HG02678 (cell line): ENCODE measurements at regions not wholly inside any gene's neighbourhood (a gene's known extent, or its start where the extent isn't known, plus 50 kb on each side); places are given as distances from the start of the nearest gene placed in this dataset.

Source experiments
- ATAC-seq: cut with Tn5 transposase; IDR thresholded peaks from one replicate; pipeline ENCODE4 v1.9.1; 2021; ENCODE audit warnings: mild to moderate bottlenecking, moderate library complexity; ENCODE audit not compliant: unreplicated experiment

DNA sequence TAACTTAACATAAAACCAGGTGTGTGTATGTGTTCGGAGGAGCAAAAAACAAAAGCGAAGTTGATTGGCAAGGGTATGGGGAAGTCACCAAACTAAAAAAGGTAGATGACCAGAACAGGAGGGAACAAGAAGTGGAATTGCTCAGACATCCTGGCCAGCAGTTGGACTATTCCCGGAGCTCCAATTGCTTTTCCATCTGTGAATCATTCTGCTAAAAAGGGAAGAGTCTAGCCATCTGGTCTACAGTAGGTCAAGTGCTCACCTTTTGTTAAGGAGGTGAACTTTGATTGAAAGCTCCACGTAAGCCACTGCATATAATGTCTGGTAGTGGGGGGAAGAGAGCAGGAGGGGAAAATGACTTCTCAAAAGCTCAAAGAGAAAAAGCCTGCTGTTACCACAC lies 50.0 kb upstream of the BET1 start:
- ATAC-seq = no peak

GRCh38 chr7:94055963-94056362 lies 51.8 kb upstream of the BET1 start:
- no peak for ATAC-seq

DNA sequence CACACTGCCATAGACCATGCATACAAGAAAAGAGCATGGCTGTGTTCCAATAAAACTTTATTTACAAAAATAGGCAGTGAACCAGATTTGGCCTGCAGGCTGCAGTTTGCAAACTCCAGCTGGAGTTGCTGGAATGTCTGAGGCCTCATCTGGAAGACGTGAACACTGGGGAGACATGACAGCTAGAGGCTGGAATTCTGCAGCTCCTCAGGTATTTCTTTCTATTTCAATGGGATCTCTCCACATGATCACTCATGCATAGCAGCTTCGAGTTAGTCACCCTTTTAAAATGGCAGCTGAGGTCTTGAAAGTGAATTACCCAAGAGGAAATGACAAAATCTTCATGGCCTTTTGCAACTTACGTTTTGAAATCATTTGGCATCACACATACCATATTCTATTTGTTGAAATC lies 52.6 kb upstream of the BET1 start:
- no peak for ATAC-seq

DNA sequence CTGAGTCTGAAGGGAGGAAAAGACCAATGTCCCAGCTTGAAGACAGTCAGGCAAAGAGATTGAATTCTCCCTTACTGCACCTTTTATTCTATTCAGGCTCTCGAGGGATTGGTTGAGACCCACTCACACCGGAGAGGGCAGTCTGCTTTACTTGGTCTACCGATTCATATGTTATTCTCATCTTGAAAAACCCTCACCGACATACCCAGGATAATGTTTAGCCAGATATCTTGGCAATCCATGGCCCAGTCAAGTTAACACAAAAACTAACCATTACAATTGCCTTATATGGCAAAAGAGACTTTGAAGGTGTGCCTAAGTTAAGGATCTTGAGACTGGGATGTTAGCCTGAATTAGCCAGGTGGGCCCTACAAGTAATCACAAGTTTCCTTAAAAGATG lies 53.8 kb upstream of the BET1 start:
- ATAC-seq = no peak

DNA sequence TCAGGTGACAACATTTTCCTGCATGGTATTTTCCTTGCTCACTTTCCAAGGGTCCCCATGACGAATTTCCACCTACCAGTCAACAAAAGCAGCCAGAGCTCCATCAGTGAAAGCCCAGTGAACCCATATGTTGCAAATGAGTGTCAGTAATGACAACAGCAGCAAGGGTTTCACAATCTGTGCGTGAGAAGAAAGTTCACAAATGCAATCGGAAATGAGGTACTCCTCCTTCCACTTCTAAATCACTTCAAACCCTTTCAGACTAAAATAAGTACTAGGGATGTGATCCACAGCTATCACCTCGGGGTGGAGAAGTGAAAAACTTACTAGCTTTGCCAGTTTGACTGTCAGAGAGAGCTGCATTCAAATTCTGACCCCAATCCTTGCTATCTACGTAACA lies 55.6 kb upstream of the BET1 start:
- peak; percentile 54 for ATAC-seq

DNA sequence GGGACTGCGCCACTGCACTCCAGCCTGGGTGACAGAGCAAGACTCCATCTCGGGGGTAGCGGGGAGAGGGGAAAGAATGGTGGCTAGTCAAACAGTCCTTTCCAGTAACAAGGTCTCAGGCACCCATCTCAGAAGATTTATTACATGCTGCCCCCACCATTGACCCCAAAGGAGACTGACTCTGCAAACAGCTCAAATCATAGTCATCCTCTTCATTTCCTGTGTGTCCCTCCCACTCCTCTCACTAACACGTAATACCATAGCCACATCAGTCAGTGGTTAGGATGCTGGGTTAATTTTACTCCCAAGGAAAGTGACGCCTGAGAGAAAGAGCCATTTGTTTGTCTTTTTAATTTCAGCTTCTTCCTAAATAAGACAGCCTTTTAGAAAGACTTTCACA lies 56.6 kb upstream of the BET1 start:
- ATAC-seq = peak; percentile 47

DNA sequence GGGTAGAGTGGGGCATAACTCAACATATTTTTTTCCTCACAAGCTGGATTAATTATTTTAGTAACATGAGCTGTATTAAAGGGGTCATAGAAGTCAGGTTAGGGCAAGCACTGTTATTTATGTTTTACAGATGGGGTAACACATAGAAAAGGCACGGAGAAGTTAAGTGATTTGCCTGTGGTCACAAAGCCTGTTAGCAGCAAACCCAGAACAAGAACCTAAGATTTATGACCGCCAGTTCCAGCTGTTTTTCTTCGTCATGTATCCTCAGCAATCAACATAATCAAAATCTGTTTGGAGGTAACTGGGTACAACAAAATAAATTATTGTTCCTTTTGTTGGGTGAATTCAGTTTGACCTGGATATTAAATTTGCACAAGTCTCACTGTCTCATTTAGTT lies 57.2 kb upstream of the BET1 start:
- no peak for ATAC-seq

DNA sequence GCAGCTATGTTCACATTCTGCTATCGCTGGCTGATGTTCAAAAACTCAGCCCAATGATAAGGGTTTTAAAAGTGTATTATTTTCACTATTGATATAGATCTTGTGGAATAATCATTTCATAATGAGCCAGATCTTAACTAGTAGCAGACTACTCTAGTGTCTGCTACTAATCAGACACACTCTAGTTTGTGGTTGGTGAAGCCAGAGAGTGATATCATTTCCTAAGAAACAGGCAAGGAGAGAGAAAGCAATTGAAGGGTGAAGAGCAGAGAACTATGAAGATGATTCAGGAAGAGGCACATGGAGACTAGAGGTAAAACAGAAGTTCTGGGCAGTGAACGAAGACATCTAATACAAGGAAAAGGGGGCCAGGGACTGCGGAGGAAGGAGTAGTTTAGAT lies 58.2 kb upstream of the BET1 start:
- no peak for ATAC-seq

DNA sequence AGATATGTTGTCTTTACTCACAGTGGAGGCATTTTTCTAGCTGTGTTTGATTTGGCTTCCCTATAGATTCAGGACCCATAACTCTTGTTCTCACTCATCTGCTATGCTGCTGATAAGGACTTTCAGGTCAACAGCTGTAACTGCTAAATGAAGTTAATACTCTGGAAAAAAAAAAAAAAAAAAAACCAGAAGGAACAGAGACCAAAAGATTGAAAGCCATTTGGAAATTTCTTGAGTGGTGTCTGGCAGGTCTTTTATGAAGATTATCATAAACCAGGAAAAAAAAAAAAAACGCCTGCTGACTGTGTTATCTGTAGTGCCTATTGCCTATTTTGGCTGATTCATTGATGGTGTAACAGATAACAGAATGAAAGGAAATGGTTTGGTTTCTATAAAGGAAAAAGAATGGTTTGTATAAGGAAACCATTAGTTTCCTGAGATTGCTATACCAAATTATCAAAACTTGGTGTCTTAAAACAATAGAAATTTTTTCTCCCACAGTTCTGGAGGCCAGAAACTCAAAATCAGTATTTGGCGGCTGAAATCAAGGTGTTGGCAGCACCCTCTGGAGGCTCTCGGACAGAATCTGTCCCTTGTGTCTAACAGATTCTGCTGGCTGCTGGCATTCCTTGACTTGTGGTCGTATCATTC lies 60.5 kb upstream of the BET1 start:
- no peak for ATAC-seq

GRCh38 chr7:94067047-94067446 lies 62.9 kb upstream of the BET1 start:
- ATAC-seq = no peak

DNA sequence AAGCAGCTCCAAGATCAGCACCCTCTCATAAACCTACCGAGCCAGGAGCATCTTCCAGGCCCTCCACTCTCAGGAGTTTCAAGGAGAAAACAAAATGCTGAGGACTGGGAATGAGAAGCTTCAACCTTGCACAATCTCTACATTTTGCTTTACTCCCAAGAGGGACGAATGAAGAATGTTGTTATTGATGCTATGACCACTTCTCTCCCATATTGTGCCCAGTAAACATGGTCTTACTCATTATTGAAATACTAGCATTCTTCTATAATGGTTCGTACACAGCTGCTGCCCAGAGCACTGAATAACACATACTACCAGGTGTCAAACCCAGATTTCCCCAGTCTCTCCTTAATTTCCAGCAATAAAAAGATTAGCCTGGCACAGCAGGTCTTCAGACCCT lies 63.4 kb upstream of the BET1 start:
- no peak for ATAC-seq

- ATAC-seq = peak; percentile 64
These were observed 65.1 kb upstream of the BET1 start for GRCh38 chr7:94069162-94069739.

DNA sequence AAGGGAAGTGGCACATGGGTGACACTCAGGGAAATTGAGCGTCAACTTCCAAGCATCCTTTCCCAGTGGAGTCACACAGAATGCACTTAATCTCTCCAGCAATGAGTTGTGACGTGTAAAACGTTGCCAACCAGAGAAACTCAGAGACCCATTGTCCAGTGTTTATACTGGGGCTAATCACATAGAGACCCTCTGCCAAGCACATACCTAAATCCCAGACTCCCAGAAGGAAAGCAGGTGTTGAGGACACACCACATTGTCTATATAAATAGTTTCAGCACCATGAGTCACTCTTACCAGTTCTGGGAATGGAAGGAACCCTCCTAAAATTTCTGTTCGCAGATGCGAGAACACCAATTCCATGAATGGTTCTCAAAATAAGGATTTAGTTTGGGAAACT lies 76.4 kb upstream of the BET1 start:
- ATAC-seq = no peak

DNA sequence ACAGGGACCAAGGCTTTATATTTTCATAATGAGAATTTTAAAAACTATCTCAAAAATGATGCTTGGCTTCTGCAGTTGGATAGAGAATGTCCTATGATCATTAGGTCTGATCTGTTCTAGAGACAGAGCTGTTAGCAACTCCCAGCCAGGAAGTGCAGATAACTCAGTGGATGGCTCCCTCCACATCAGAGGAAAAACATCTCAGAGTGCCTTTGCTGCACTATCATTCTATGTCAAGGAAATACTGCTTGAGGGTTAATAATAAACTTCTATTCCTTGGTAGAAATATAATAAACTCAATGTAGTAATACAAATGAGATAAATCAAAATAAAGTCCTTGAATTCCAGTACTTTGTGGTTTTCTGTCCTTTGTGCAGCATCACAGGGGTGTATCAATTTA lies 78.0 kb upstream of the BET1 start:
- no peak for ATAC-seq

DNA sequence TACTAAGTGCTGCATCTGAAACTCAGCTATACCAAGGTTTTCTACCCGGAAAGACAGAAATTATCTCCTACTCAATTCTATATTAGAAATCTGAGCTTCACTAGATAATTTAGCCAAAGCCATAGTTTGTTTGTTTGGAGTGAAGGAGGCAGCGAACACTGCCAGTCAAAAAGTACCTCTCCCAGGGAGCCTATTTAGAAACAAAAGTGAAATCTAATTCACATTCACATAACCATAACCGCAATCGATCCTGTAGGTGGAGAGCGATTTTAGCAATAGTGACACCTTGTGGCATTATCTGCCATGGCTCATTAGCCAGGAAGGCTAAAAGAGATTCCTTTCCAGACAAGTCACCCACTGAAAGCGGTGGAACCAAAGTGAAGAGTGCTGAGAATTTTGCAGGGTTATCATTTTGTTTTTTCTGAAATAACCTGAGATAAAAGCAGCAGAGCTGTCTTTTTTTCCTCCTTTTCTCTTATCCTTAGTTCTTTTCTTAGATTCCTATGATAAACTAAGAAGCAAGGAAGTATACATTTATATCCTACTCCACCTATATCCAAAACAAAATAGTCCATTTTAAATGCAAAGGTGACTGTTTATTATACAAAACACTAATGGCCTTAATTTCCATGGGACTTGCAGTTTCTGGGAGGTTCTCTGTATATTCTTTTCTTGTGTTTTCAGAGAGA lies 83.7 kb upstream of the BET1 start:
- peak; percentile 97 for ATAC-seq

DNA sequence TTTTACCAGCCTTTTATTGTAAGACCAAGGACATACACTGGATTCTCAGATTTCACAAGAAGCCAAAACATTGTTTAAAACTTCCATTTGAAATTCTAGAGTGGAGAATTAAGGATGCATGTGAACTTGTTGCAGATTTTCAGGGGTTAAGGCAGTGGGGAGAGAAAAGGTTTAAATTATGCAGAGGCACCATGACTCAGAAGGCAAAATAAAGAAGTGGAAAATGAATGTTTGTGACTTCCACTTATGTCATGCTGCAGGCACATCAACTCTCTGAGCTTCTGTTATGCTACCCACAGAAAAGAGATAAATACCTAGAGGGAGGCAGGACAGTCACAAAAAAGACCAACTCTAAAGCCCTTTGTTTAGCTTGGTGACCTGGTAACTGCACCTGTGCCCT lies 84.4 kb upstream of the BET1 start:
- ATAC-seq = no peak

- no peak for ATAC-seq
These were observed 85.7 kb upstream of the BET1 start for GRCh38 chr7:94089806-94090205.

GRCh38 chr7:94092980-94093379 lies 88.8 kb upstream of the BET1 start:
- ATAC-seq = no peak

DNA sequence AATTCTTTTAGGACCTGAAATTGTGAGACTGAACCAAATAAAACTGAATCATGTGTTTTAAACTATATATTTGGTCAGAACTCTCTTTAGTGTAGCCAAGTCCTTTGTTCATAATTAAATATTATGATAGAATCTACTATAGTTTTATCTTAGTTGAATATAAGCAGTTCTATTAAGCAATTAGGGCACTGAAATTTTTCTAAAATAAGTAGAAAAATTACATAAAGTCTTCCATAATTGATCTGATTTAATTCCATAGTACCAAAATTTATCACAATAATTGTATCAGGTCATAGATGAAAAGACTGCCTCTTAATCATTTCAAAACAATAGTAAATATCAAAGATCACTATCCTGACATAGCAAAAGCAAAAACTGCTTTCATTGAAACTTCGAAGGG lies 90.1 kb upstream of the BET1 start:
- ATAC-seq = no peak

DNA sequence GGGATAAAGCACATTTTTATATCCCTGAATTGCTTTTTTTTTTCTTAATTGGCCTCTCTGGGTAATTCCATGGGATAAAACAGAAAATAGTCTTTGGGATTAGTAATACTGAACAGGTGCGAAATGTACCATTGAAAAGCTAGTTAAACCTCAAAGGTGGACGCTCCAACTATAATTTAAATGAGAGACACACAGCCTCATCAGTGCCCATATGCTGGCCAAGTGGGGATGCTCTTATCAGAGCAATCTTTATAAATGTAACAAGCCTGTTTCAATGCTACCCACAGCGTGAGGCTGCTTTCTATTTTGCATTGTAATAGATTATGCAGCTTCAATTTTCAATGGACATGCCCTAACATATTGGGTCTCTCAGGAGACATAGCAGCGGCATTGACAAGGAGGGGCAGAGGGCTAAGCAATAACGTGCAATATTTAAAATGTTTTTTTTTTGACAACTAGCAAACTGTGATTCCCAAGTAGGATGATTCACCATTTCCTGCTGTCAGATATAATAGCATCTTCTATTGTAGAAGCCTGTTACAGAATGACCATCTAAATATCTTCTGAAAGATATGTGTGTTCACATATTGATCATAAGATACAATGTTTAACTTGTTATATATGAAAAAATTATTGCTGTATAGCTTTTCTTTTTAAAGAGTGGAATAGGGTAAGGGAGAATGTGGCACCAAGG lies 91.3 kb upstream of the BET1 start:
- ATAC-seq = no peak

DNA sequence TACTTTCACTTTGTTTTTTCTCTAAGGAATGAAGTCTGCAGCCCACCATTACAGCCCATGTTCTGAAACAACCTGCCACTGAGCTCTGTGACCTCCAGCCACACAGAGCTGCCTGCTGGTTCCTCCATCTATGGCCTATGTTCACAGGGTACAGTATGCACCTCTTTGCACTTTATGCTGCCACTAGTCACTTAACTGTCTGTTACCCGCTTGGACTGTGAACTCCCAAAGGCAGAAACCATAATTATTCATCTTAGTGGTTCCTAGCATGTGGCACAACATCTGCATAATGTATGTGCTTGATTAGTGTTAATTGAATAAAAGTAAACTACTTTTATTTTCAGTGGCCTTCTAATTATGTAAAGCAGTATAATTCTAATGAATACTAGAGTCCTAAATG lies 95.5 kb upstream of the BET1 start:
- ATAC-seq = no peak

DNA sequence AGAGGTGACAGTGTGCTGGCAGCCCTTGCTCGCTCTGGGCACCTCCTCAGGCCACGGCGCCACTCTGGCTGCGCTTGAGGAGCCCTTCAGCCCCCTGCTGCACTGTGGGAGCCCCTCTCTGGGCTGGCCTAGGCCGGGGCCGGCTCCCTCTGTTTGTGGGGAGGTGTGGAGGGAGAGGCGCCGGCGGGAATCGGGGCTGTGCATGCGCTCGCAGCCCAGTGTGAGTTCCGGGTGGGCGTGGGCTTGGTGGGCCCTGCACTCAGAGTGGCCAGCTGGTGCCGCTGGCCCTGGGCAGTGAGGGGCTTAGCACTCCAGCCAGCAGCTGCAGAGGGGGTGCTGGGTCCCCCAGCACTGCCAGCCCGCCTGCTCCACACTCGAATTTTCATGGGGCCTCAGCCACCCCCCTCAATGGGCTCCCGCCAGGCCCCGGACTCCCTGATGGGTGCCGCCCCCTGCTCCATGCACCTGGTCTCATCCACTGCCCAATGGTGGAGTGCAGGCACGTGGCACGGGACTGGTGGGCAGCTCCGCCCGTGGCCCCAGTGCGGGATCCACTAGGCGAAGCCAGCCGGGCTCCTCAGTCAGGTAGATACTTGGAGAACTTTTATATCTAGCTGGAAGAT lies 96.7 kb upstream of the BET1 start:
- no peak for ATAC-seq
